Inflammatory macrophage (primary cell): ENCODE measurements at regions not wholly inside any gene's neighbourhood (a gene's known extent, or its start where the extent isn't known, plus 50 kb on each side); places are given as distances from the start of the nearest gene placed in this dataset.

ENCODE experiments used
- DNase-seq, 2 donors: peaks; one replicate each; pipeline ENCODE4 v3.0.0-alpha.2; 2020 to 2022

- DNase-seq = no peak
These were observed 1110.6 kb downstream of the TYW1 start for GRCh38 chr7:68107261-68107660.

- DNase-seq = no peak
These were observed 1111.3 kb downstream of the TYW1 start for GRCh38 chr7:68107968-68108367.

GRCh38 chr7:68109299-68109698 lies 1112.7 kb downstream of the TYW1 start:
- DNase-seq = no peak

GRCh38 chr7:68119411-68119810 lies 1122.8 kb downstream of the TYW1 start:
- no peak for DNase-seq

GRCh38 chr7:68121056-68121455 lies 1124.4 kb downstream of the TYW1 start:
- no peak for DNase-seq

GRCh38 chr7:68121655-68122054 lies 1125.0 kb downstream of the TYW1 start:
- no peak for DNase-seq

GRCh38 chr7:68122801-68123200 lies 1126.2 kb downstream of the TYW1 start:
- DNase-seq = no peak

- DNase-seq = no peak
These were observed 1128.5 kb downstream of the TYW1 start for GRCh38 chr7:68125168-68125567.

- no peak for DNase-seq
These were observed 1136.4 kb downstream of the TYW1 start for GRCh38 chr7:68133045-68133444.

- no peak for DNase-seq
These were observed 1146.7 kb downstream of the TYW1 start for GRCh38 chr7:68143345-68143744.

GRCh38 chr7:68146983-68147382 lies 1150.3 kb downstream of the TYW1 start:
- no peak for DNase-seq

- no peak for DNase-seq
These were observed 1151.1 kb downstream of the TYW1 start for GRCh38 chr7:68147614-68148238.

GRCh38 chr7:68148440-68148839 lies 1151.8 kb downstream of the TYW1 start:
- DNase-seq = no peak

GRCh38 chr7:68152205-68152604 lies 1155.6 kb downstream of the TYW1 start:
- no peak for DNase-seq

- DNase-seq = no peak
These were observed 1159.0 kb downstream of the TYW1 start for GRCh38 chr7:68155676-68156075.

- DNase-seq = no peak
These were observed 1162.2 kb downstream of the TYW1 start for GRCh38 chr7:68158686-68159295.

GRCh38 chr7:68162712-68163111 lies 1166.1 kb downstream of the TYW1 start:
- no peak for DNase-seq

GRCh38 chr7:68166525-68166924 lies 1169.9 kb downstream of the TYW1 start:
- no peak for DNase-seq

GRCh38 chr7:68173513-68173912 lies 1176.9 kb downstream of the TYW1 start:
- no peak for DNase-seq

- peak; percentile 24 to 45 for DNase-seq
These were observed 1180.3 kb downstream of the TYW1 start for GRCh38 chr7:68176974-68177373.

- DNase-seq = no peak
These were observed 1184.1 kb downstream of the TYW1 start for GRCh38 chr7:68180761-68181160.

GRCh38 chr7:68183176-68183575 lies 1186.5 kb downstream of the TYW1 start:
- DNase-seq = no peak

GRCh38 chr7:68185631-68186456 lies 1189.2 kb downstream of the TYW1 start:
- DNase-seq = no peak

GRCh38 chr7:68187532-68187931 lies 1190.9 kb downstream of the TYW1 start:
- no peak for DNase-seq
